GM18519 (cell line): ENCODE measurements at regions not wholly inside any gene's neighbourhood (a gene's known extent, or its start where the extent isn't known, plus 50 kb on each side); places are given as distances from the start of the nearest gene placed in this dataset.

Experiments used
- ATAC-seq: cut with Tn5 transposase; IDR thresholded peaks from one replicate; pipeline ENCODE4 v1.9.1; 2021; ENCODE audit warnings: mild to moderate bottlenecking, moderate library complexity; ENCODE audit not compliant: unreplicated experiment, low FRiP score

DNA sequence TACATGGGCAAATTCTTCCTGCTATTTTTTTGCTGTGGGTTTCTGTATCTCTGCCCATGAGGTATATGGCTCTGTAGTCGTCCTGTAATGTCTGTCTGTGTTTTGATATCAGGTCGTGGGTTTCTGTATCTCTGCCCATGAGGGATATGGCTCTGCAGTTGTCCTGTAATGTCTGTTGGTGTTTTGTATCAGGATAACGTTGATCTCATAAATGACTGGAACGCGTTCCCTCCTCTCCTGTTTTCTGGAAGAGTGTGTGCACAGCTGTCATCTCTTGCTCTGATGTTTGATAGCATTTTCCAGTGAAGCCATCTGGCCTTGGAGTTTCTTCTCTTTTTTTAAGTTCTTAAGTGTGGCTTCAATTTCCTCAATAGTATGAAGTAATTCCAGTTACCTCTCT is 57.2 kb downstream of the SOX1 start:
- ATAC-seq, result no peak

DNA sequence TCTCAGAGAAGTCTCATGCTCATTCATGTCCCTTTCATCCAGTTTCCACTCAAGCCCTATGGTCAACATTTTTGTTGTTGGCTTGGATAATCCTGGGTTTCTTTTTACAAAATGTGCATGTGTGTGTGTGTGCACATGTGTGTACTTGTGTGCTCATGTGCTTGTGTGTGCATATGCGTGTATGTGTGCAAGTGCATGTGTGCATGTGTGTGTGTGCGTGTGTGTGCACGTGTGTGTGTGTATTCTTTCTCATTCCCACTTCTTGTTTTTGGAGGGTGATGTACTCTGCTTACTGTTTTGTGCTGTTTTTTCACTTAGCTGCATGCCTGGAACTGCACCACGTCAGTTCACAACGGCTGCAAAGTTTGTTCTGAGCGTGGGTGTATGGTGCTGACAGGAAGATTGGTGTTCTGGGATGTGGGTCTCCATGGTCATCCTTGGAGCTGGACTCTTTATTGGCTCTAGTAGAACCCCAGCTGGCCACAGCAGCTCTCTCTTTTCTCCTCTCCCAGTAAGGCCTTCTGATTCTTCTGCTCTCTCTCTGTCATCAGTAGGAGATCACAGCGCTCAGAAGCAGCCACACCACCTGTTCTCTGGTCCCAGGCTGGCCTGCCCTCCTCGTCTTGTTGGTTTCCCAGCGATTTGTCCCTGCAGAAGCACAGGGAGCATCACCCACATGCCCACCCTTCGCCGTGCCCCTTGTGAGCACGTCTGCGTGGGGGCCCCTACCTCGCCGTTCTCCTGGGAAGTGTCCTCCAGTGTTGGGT is 60.8 kb downstream of the SOX1 start:
- no peak for ATAC-seq

DNA sequence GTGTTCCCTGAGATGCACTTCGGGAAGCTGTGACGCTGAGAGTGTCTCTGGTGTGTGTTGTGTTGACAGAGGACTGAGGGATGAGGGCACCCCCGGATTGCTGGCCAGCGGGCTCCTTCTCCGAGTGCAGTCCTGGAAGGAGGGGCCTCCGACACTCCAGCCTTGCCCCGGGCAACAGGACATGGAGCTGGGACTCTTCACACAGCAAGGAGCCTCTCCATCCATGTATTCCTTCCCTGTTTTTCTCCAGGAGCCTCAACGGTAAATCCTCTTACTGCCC is 61.3 kb downstream of the SOX1 start:
- ATAC-seq, result no peak

DNA sequence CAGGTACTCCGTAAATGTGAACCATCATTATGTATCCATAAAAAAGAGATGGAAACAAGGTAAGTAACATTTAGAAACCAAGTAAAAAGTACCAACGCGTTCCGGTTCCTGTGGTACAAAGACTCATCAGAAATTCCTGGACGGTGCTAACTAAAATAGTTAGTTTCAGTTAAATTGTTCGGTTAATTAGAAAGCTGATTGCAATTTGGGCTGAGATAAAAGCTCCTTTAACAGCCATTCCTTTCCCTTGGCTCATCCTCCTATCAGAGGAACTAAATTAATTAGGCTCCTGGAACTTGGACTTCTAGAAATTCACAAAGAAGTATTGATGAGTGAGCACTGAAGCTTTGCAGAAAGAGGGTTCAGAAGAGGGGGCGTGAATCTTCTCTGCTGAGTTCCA is 63.5 kb downstream of the SOX1 start:
- ATAC-seq, result no peak

DNA sequence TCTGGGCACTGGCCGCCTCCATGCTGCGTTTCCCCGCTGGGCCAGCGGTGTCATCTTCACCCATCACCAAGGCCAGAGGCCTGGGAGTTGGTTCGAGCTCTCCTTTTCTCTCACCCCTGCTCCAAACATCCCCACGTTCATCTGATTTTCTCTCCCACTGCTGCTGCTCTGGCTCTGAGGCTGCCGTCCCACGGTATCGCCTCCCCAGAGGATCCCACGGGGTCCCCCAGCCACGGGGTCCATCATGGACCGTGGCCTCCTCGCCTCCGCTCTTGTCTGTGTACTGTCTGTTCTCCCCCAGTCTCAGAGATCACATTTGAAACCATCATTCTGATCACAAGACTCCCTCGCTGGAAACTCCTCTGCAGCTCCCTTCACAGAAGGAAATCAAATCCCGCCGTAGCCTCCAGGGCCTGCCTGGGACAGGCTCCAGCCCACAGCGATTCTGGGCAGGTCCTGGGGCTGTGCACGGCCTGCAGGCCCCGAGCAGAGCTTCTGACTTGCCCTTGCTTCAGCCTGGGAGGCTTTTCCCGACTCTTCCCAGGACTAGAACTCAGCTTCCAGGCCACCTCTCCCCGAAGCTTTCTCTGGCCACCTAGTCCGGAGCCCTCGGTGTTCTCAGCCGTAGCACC is 64.2 kb downstream of the SOX1 start:
- no peak for ATAC-seq

DNA sequence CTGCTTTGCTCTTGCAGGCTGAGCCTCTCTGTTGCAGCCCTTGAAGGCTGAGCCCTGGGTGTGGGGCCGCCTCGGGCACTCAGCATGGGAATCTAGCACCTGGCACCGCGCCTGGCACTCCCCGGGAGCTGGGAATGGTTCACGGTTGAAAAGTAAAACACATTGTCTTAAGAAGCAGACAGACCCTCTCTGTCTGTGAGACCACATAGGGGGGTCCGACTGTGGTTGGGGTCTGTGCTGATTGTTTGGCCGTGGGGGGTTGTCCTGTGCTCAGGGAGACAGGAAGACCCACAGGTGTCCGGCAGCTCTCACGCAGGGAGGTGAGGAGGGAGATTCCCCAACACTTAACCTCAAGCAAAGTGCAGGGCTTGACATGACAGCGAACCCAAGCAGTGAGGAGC is 64.8 kb downstream of the SOX1 start:
- no peak for ATAC-seq

DNA sequence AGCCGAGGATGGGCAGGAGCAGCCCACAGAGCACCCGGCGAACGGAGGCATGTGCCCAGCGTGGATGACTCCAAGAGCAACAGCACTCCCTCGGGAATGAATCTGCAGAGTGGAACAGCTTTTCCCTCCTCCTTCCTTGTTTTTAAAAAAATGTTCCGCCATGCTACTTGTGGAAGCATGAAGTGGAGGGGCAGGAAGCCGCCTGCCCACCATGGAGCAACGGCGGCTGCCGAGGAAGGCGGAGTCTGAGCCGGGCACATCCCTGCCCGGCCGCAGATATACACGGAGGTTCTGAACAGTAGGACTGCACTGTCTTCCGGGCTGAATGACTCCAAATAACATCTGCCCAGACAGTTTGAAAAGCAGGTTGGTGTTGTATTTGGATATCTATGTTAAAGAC is 65.2 kb downstream of the SOX1 start:
- no peak for ATAC-seq

DNA sequence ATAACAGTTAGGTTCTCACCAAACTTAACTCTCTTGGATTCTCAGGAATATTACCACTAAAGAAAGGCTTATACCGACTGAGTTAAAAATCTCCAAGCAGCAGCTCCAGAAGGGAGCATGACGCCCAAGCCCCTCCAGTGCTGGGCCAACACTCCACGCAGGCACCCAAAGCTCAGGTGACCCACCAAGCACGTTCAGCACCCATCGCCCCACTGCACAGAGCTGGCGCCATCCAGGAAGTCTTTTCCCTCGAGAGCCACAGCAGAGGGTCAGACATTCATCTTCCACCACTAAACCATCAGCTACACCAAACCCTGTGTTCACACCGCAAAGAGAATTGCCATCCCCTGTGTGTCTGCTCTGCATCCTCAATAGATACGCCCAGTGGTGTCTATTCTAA is 65.7 kb downstream of the SOX1 start:
- ATAC-seq, result no peak

DNA sequence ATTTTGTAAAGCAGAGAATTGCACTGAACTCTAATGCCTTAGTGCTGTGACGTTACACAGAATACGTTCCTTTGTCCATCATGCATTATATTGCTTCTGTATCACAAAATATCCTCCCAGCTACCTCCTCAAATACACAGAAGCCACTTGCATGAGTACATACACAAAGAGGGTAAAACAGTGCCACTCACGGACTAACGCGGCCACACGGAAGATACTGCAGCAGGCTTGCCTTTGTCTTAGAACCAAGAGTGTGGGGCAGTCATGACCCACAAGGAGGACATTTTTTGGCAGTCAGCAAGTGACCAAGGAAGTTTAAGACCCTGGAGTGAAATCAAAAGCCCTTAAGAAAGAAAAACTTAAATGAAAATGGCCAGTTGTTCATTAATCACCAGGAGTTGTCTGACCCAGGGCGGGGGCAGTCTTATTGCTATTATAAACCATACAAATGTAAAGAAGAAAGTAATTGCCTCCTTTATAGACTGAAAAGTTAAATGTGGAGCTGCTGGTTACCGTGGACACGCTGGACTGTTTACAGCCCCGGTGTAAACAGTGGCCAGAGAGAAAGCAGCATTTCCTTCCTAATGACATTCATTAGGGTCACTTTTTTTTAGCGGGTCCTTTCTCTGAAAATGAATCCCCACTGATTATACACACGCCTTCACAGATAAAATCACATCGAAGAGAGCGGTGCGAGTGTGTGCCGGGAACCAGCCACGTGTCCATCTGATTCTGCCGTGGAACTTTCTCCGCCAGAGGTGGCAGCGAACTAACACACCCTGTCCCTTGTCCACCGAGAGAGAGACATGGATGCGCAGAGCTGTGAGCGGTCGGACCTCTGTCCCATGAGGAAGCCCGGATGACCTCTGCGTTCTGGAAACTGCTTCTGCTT is 66.8 kb downstream of the SOX1 start:
- ATAC-seq, result no peak

DNA sequence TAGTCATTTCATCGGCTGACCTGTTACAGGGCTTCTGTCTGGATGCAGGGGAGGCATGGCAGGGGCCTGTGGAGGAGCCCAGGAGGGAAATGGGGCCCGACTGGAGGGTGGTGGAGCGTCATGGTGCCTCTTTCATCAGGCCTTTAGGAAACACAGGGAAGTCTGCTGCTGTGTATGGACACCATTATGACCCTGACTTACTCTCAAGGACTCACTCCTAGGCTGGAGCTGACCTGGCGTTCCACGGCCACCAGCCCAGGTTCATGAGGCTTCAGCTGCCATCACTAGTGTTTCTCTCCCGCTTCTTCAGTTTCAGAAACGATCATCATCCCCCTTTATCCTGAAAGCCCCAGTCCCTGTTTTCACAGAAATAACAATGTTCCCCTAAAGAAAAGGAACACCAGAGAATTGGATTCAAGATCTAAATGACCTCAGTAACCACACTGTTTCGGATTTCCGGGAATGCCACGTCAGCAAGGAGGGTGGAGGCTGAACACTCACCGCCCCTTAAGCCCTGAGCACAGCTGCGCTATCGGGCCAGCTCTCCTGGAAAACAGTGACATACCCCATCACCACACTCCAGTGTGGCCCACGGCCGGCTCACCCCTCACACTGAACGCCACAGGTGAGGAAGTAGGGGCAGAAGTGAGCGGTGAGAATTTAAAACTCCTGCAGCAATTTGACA is 67.6 kb downstream of the SOX1 start:
- no peak for ATAC-seq

DNA sequence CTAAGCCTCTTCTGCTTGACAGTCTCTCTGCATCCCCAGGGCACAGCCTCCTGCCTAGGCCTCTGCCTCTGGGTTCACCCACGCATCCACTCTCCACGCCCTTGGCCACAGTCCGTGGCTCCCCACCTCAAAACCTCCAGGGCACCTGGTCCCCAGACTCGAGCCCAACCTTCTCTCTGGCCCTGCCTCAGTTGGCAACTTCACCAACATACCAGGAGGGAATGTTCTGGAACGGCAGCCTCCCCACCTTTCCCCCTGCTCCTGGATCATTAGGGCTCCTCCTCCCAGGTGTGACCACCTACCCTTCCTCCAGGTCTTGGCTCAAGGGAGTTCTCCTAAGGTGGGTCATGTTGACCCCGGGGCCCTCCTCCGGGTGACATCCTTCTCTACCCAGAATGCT is 69.1 kb downstream of the SOX1 start:
- no peak for ATAC-seq

DNA sequence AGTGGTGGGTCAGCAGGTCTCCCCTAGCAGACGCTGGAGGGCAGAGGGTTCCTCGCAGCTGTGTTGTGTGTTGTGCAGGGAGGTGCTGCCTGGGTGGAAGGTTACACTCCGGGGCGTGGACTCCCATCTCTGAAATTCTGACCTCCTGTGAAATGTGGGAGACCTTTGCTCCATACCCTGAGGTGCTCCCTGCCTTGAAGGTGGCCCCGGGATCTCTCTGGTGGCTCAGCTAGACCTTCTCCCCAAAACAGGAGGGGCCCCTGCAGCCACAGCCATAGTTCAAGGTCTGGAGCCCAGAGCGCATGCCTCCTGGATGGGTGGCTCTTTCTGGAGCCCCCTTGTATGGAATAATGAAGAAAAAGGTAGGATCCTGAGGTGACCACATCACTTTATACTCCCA is 70.2 kb downstream of the SOX1 start:
- ATAC-seq, result no peak

DNA sequence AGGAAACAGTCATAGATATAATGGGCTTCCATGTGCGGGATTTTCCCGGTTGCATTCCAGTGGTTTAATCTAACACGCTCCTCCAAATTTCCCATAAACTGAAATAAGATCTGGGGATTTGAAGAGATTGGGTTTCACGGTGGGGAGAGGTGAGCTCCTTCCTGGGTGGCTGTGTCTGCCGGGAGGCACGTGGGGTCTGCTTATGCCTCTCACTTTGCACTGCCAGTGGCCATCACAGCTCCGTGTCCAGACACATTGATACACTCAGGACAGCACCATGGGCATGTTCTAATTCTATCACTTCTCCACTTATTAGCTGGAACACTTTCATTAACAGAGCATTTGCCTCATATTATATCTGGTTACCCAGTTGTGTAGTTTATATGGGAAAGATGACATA is 73.4 kb downstream of the SOX1 start:
- ATAC-seq, result no peak

DNA sequence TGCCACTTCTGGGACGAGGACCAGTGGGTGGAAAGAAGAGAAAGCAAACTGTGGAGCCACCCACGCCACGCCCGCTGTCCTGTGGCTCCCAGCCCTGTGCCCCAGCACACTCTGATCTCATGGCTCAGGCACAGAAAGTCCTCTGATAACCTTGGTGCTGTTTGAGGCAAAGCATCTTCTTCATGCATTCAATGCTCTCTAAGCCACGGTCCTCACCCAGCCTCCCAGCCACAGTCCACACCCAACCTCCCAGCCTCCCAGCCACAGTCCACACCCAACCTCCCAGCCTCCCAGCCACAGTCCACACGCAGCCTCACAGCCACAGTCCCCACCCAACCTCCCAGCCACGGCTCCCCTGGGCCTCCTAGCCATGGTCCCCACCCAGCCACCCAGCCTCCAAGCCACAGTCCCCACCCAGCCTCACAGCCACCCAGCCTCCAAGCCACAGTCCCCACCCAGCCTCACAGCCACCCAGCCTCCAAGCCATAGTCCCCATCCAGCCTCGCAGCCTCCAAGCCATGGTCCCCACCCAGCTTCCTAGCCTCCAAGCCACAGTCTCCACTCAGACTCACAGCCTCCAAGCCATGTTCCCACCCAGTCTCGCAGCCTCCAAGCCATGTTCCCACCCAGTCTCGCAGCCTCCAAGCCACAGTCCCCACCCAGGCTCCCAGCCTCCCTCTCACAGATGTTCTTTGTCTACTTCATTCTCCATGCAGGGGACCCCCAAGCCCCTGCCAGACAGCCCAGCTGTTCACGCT is 74.9 kb downstream of the SOX1 start:
- ATAC-seq, result no peak

DNA sequence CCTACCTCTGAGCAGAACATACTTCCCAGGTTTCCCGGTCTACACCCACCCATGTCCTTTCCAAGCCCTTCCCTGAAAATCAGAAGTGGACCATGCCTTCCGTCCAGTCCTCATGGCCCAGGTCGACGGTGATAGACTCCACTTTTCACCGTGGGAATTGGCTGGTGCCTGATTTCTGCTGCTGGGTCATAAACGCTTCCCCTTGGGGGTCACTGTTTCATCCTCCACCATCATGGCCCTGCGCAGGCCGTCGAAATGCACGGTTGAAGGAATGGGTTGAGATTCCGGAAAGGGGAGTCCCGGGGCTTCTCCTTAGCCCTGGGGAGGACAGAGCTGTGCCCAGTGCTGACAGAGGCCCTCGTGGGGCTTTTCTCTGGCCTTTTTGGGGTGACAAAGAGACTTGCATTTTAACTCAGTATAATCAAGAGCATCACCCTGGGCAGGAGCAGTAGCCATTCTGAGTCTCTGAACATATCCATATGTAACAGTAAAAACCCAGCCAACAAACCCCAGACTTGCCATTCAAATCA is 75.5 kb downstream of the SOX1 start:
- ATAC-seq, result no peak

DNA sequence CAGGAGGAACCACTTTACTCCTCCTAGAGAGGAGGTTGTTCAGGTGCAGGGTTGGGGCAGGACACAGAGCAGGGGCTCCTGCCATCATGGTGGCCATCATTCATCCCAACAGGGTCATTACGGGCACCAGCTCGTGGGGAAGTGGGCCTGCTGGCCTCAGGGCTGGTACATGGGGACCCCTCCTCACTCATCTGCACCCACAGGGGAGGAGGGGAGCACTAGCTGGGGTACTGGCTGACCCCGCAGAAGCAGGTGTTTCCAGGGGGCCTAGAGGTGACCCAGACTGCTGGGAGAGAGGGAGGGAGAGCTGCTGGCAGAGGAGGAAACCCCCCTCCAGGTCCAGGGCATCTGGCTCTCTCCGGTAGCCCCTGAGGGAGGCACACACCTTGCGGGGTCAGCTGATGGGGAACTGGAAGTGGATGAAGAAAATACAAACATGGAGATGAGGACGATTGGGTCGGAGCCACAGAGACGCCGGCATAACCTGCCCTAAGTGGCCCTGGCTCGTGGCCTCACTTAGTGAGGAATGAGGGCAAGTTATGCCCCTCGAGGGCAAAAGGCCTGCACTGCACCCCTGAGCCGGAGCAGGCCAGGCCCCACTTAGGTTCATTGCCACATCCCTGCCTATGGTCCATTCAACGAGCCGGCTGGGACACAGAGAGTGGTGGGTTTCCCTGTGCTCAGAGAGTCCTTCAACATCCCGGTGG is 76.2 kb downstream of the SOX1 start:
- ATAC-seq, result no peak

DNA sequence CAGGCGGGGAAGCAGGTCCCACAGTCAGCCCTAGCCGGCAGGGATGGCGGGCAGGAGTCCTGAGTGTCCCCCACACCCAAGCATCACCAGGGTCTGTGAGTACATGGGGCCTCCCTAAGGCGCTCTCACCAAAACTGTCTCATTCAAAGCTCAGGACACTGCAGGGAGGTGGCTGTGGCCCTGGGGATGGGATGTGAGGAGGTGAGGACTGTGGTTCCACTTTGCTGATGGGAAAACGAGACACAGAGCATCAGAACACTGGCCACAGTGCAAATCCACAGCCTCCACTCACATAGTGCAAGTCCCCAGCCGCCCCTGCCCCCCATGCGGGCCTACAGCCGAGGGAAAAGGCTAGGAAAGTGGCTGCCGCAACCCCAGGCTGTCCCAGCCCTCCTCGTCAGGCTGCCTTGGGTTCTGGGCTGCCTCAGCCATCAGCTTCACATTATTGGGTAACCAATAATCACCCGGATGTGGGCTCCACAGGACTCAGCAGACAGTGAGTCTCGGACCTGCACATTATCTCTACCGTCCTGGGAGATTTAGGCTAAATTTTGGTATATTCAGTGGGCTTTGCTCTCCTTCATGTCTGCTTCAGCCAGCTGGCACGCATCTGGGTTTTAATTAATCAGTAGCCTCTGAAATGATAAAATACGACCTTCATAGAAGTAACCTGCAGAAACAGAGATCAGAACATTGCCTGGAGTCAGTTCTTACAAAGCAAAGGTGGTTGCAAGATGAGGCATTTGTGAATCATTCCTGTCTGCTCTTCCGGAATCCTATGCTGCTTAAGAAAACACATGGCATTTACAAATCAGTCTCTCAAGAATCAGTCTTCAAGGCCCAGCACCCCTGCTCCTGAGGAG is 77.0 kb downstream of the SOX1 start:
- ATAC-seq, result no peak
